DLD1 (cell line): ENCODE measurements at regions not wholly inside any gene's neighbourhood (a gene's known extent, or its start where the extent isn't known, plus 50 kb on each side); places are given as distances from the start of the nearest gene placed in this dataset.

Experiments used
- in situ Hi-C: cut with HindIII; loops from 2 replicates; pipeline ENCODE4 v1.10.0; 2017; ENCODE audit warnings: low sequenced_read_pairs

GRCh38 chr4:24303926-24304325, 280.4 kb downstream of the DHX15 start:
- in situ Hi-C loops = no loop called here

- in situ Hi-C loops = no loop called here
These were observed 285.4 kb downstream of the DHX15 start for GRCh38 chr4:24298911-24299310.

- in situ Hi-C loops = no loop called here
These were observed 297.3 kb downstream of the DHX15 start for GRCh38 chr4:24287096-24287495.

GRCh38 chr4:24285759-24286158, 298.6 kb downstream of the DHX15 start:
- in situ Hi-C loops = no loop called here

GRCh38 chr4:24282446-24282845, 301.9 kb downstream of the DHX15 start:
- in situ Hi-C loops = no loop called here

- in situ Hi-C loops = no loop called here
These were observed 304.4 kb downstream of the DHX15 start for GRCh38 chr4:24279911-24280375.

- in situ Hi-C loops = no loop called here
These were observed 304.9 kb downstream of the DHX15 start for GRCh38 chr4:24279469-24279868.

- in situ Hi-C loops = no loop called here
These were observed 305.7 kb downstream of the DHX15 start for GRCh38 chr4:24278693-24279092.

GRCh38 chr4:24274381-24274941, 309.9 kb downstream of the DHX15 start:
- in situ Hi-C loops = no loop called here

- in situ Hi-C loops = no loop called here
These were observed 311.2 kb downstream of the DHX15 start for GRCh38 chr4:24273136-24273535.

GRCh38 chr4:24266951-24267722, 317.2 kb downstream of the DHX15 start:
- in situ Hi-C loops = no loop called here

- in situ Hi-C loops = no loop called here
These were observed 318.4 kb downstream of the DHX15 start for GRCh38 chr4:24265989-24266388.

- in situ Hi-C loops = no loop called here
These were observed 321.7 kb downstream of the DHX15 start for GRCh38 chr4:24262616-24263015.

GRCh38 chr4:24262084-24262483, 322.3 kb downstream of the DHX15 start:
- in situ Hi-C loops = no loop called here

GRCh38 chr4:24260923-24261564, 323.3 kb downstream of the DHX15 start:
- in situ Hi-C loops = no loop called here

- in situ Hi-C loops = no loop called here
These were observed 324.1 kb downstream of the DHX15 start for GRCh38 chr4:24260133-24260715.

- in situ Hi-C loops = no loop called here
These were observed 327.8 kb downstream of the DHX15 start for GRCh38 chr4:24256547-24256946.

GRCh38 chr4:24256066-24256465, 328.3 kb downstream of the DHX15 start:
- in situ Hi-C loops = no loop called here

GRCh38 chr4:24252121-24252520, 332.2 kb downstream of the DHX15 start:
- in situ Hi-C loops = no loop called here

GRCh38 chr4:24251589-24251988, 332.8 kb downstream of the DHX15 start:
- in situ Hi-C loops = no loop called here

- in situ Hi-C loops = no loop called here
These were observed 334.4 kb downstream of the DHX15 start for GRCh38 chr4:24249972-24250371.
